ENCODE measurements at regions not wholly inside any gene's neighbourhood (a gene's known extent, or its start where the extent isn't known, plus 50 kb on each side); places are given as distances from the start of the nearest gene placed in this dataset.
"Not testable (repeated sequence)": the region's sequence is repeated elsewhere in the genome, so short reads cannot be mapped to it uniquely, and the experiment has no call there.

- DNase-seq: peak; percentile 2
These were observed 4593.3 kb upstream of the OR11H1 start for GRCh38 chr22:10934704-10935103.

- no peak for DNase-seq
These were observed 4566.7 kb upstream of the OR11H1 start for GRCh38 chr22:10961043-10961860.

DNA sequence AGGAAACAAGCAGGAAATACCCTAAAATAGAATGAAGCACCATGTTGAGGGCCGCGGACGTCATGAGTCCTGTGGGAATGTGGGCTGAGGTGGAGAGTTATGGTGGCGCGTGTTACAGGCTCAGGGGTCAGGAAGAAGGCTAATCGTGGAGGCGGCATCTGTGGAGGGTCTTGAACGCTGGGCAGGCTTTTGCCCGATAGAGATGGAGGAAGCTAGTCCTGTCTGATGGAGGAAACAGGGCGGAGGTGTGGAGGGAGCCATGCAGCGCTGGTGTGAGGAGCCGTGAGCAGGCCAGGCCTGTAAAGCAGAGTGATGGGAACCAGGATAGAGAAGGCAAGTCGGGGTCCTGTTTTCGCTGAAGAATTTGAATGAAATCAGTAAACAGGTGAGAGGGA is 4566.1 kb upstream of the OR11H1 start:
- not testable (repeated sequence) for DNase-seq

Measured in hematopoietic multipotent progenitor cell treated with erythropoietin and hydrocortisone succinate and interleukin-3 and kit ligand, for 6 days (in vitro differentiated cells).